ENCODE measurements at regions not wholly inside any gene's neighbourhood (a gene's known extent, or its start where the extent isn't known, plus 50 kb on each side); places are given as distances from the start of the nearest gene placed in this dataset.
"Not testable (repeated sequence)": the region's sequence is repeated elsewhere in the genome, so short reads cannot be mapped to it uniquely, and the experiment has no call there.

GRCh38 chr3:6367171-6367570, 493.7 kb upstream of the GRM7 start:
- DNase-seq, result no peak

DNA sequence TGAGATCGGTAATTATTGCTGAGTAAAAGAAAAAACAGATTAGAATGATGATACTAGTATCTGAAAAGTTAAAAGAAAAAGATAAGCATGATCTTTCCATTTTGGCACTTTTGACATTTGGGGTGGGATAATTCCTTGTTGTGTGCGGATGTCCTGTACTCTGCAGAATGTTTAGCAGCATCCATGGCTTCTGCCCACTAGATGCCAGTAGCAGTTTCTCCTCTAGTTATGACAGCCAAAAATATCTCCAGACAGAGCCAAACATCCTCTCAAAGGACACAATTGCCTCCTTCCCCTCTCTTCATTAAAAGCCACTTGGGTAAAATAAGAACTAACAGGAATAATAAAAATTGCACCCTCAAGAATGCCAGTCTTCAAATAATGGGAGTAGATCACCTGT, 468.8 kb upstream of the GRM7 start:
- no peak for DNase-seq

- no peak for DNase-seq
Measured at GRCh38 chr3:6394944-6395343, 466.0 kb upstream of the GRM7 start.

GRCh38 chr3:6396631-6397030, 464.3 kb upstream of the GRM7 start:
- no peak for DNase-seq

DNA sequence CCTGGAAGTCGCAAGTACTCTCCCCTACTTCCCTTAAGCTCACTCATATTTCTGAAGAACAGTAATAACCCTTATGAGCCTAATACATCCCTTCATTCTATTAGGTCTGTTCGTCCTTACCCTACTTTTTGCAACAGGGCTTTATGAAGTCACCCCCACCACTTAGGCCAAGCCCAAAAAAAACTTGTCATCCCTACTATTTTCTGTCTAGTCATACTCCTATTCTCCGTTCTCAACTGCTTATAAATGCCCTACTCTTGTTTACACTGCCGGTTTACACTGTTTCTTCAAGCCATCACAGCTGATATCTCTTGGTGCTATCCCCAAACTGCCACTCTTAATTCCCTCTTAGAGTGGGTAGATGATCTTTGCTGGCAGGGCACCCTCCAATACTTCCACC, 458.2 kb upstream of the GRM7 start:
- DNase-seq, result not testable (repeated sequence)

- not testable (repeated sequence) for DNase-seq
Measured at GRCh38 chr3:6406923-6407322, 454.0 kb upstream of the GRM7 start.

GRCh38 chr3:6416049-6416661, 444.8 kb upstream of the GRM7 start:
- DNase-seq, result no peak

DNA sequence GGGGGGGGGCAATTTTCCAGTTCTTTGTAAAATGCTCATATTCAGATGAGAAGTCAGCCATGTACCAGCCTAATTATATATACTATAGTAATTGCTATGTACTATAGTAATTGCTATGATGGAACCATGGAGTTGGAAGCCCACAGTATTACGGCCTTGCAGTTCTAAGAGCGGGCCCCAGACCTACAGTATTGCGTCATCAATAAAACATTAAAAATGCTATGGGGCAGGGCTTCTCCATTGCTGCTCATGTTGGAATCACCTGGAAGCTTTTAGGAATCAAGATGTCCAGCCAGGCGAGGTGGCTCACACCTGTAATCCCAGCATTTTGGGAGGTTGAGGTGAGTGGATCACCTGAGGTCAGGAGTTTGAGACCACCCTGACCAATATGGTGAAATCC, 443.7 kb upstream of the GRM7 start:
- no peak for DNase-seq

- DNase-seq, result no peak
Measured at GRCh38 chr3:6418485-6418884, 442.4 kb upstream of the GRM7 start.

GRCh38 chr3:6421666-6422445, 439.1 kb upstream of the GRM7 start:
- no peak for DNase-seq

- no peak for DNase-seq
Measured at GRCh38 chr3:6425289-6425820, 435.6 kb upstream of the GRM7 start.

GRCh38 chr3:6428276-6428675, 432.6 kb upstream of the GRM7 start:
- DNase-seq, result not testable (repeated sequence)

DNA sequence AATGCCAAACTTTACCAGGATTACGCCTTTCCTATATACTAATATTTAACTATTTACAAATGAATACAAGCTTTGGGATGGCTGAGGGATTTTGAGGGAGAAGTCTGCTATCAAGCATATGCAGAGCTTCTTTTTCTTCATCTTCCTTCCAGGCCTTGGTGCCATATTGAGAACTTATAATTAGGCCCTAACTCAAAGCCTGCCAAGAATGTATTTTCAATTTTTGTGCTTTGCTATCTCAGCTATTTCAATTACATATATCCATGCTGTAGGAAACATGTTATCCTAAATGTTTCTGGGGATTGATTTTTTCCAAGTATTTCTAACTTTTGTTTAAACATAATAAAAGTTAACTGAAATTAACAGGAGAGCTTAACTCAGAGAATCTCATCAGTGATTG, 425.0 kb upstream of the GRM7 start:
- DNase-seq, result no peak

- no peak for DNase-seq
Measured at GRCh38 chr3:6437631-6438030, 423.3 kb upstream of the GRM7 start.

- DNase-seq, result no peak
Measured at GRCh38 chr3:6438031-6438430, 422.9 kb upstream of the GRM7 start.

DNA sequence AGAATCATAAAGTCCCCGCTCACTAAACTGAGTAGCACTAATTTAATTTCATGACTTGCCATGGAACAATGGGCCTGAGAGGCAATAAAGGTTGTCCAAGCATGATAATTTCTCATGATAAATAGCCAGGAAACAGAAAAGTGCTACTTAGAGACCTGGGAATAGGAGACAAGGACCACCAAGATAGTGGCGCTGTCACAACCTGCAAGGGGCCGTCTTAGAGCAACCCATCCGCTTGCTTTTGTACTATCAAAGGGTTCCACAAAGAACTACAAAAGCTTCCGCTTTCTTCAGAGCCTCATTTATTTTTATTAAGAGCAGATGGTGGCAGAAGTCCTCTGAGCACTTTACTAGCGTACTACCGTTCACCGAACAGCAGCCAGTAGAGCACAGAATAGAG, 421.7 kb upstream of the GRM7 start:
- DNase-seq, result no peak

- DNase-seq, result no peak
Measured at GRCh38 chr3:6439824-6440223, 421.1 kb upstream of the GRM7 start.

DNA sequence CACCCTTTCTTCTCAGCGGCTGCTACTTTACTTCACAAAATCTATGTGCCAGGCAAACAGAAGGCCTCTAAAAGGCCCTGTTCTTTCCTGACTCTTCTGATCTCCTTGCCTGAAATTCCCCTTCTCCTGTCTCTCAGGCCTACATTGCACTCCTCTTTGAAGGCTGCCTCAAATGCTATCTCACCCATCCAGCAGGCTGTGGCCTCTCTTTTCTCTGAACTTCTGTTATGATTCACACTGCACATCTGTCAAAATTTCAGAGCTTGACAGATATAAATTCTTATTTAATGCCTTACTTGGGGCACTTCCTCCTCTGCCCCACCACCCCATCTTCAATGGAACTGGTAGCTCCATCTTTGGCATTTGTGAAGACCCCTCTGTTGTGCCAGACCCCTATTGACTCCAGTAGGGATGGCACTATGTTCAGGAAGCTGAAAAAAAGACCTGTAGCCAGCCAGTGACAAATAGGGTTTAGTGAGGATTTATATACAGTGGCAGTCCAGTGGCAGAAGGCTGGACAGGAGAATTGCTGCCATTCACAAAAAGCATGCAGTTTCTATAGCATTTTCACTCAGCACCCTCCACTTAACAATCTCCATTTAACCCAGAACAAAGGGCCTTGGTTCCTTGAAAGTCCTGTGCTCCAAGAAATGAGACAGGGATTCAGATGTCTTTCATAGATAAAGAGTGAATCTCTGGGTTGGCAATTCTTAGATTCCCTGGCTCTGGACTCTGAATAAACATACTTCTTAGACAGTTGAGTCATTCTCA, 415.8 kb upstream of the GRM7 start:
- no peak for DNase-seq

- no peak for DNase-seq
Measured at GRCh38 chr3:6447166-6447801, 413.6 kb upstream of the GRM7 start.

- no peak for DNase-seq
Measured at GRCh38 chr3:6448011-6448410, 412.9 kb upstream of the GRM7 start.

DNA sequence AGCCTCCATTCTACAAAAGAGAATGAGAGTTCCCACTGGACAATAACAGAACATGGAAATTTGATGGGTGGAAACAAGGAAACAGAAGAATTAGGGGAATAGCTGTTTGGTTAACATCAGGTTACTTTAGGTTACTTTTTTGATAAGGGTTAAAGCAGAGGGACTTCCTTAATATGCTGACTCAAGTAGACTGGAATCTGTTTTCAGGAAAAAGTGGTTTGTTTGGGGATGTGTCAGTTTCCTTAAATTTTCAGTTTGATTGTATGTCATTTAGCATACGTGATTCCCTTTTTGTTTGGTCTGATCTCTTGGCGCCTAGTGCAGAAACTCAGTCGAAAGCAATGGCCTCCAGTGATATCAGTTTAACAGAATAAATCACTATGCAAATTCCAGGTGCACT, 411.8 kb upstream of the GRM7 start:
- no peak for DNase-seq

GRCh38 chr3:6452974-6453373, 407.9 kb upstream of the GRM7 start:
- no peak for DNase-seq

- DNase-seq, result no peak
Measured at GRCh38 chr3:6455031-6455430, 405.9 kb upstream of the GRM7 start.

All from femur (tissue), 1 donor.